ENCODE measurements at regions not wholly inside any gene's neighbourhood (a gene's known extent, or its start where the extent isn't known, plus 50 kb on each side); places are given as distances from the start of the nearest gene placed in this dataset.
A peak's percentile ranks its signal among the peaks of the same experiment; 100 is the strongest.

DNA sequence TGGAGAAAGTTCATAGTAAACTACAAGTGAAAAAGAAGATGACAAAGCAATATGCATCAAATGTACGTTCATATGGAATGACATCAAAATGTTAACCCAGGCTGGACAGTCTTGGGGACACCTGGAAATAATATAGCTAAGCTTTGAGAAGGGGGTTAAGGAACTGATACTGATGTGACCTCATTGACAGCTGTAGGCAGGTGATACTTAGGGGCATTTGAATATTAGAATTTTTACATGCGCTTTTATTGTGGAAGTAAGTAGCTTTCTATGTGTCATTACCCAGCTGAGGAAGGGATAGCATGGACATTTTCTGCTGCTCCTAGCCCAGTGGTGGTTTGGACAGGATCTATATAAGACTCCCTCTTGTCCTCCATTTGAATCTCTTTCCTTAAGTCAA, 299.7 kb downstream of the CWC27 start:
- no peak for DNase-seq

- no peak for DNase-seq
Measured at GRCh38 chr5:65070026-65070425, 301.3 kb downstream of the CWC27 start.

DNA sequence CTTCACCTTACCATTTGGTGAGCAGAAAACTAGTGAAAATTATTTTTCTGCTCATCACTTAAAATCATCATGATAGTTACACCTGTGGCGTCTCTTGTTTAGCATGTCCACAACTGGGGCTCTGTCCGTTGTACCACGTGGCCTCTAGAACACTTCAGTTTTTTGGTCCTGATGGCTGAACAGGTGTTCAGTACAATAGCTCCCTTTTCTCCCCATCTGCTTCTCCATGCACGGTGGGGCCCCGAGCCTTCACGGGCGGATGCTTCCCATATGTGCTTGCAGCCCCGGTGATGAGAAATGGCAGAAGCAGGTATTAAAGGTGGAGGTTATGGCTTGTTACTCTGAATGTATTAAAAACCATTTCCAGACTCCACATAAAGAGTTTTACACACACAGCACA, 304.1 kb downstream of the CWC27 start:
- DNase-seq: no peak

DNA sequence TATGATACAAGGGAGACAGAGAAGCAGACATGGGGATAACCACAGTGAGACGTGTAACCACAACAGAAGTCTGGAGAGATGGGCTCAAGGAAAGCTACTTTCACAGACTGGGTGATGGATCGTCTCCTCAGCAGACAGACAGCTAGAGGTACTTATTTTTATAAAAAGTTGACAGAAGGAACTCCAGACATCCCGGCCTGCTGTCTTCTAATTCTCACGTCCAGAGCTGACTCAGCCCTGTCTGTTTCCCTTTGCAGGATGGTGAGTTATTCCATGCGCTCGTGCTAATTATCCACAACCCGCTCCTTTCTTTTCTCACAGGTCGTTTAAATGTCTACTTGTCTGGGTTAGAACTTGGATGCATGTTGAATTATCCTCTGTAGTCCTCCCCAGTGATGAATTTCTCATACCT, 304.5 kb downstream of the CWC27 start:
- no peak for DNase-seq

DNA sequence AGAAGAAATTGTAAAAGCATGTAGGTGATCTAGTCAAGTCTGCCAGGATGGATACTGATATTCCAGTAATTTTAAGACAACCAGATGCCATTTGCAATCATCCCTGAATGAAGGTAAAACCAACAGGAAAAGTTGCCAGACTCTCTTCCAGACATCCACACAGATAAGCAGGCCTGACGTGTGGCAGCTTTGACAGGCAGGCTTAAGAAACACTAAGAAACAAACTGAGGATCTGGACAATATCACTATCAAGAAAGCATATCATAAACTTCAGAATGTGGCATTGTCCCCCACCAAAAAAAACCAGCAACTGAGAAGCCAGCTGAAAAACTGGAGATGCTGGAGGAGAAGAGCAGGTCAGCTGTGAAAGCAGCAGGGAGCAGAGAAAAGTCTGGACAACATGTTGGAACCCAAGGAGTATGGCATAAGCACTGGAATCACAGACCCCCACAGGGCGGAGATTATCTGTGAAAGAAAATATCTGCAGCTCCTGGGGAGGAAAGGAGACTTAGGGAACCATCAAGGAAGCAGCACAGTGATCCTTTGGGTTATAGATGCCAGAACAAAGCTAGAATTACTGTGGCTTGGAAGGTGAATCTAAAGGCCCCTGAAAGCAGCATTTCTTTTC, 307.0 kb downstream of the CWC27 start:
- no peak for DNase-seq

GRCh38 chr5:65076251-65076869, 307.6 kb downstream of the CWC27 start:
- peak; percentile 54 to 68 for DNase-seq

DNA sequence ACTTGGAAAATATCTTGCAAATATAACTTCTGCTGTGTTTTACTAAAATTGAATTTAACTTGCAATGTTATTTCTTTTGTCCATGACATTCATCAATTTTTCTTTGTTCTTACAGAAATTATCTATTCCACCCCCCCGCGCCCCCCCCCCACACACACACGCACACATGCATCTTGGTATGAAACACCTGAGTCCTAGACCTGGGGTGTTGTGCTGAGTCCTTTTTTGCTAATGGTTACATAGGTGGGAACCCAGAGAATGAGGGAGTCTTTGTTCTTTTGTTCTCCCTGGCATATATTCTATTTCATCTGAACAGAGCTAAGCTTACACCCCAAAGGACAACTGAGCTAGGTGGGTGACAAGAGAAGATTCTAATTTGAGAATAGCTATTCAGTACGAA, 308.9 kb downstream of the CWC27 start:
- DNase-seq: no peak

- no peak for DNase-seq
Measured at GRCh38 chr5:65078331-65078730, 309.6 kb downstream of the CWC27 start.

GRCh38 chr5:65081071-65081470, 312.3 kb downstream of the CWC27 start:
- no peak for DNase-seq

DNA sequence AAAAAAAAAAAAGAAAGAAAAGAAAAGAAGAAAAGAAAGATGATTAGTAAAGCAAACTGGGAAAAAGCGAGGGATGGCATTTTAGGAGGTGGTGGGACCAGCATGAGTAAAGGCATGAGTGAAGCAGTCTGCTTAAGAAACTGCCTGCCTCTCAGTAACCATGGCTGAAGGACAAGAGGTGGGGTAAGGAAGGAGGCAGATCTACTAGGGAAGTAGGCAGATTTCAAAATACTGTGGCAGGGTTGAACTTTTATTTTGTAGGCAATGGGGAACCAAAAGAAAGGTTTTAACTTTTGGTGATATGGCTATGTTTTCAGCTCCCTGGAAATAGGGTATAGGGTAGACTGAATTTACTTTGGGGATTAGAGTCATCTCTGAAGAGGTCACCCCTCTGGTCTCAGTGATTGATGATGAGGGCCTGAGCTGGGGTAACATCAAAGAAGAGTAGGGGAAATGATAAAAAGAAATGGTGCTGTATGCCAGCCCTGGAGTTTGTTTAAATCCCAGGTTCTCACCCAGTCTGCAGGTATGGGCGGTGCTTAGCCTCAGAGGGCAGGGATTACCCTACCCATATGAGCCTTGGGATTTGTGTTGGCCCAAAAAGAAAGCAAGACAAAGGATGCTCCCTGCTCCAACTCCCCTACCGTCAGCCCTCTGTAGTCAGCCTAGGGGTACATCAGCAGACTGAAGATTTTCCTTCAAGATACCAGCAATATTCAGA, 316.2 kb downstream of the CWC27 start:
- DNase-seq: no peak

DNA sequence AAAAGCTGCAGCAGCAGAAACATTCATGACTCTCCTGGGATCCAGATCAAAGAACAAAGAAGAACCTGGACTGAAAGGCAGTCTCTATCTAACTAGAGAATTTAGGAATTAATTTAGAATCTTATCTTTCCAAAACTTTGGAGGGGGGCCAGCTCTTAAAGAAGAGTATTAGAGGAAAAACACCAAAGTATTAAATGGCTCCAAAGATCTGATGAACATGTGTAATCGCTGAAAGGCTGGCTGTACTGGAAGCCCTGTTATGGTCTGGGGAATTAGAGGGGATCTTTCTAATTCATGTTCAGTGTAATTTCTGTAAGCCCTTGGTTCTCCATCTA, 316.8 kb downstream of the CWC27 start:
- DNase-seq: no peak

DNA sequence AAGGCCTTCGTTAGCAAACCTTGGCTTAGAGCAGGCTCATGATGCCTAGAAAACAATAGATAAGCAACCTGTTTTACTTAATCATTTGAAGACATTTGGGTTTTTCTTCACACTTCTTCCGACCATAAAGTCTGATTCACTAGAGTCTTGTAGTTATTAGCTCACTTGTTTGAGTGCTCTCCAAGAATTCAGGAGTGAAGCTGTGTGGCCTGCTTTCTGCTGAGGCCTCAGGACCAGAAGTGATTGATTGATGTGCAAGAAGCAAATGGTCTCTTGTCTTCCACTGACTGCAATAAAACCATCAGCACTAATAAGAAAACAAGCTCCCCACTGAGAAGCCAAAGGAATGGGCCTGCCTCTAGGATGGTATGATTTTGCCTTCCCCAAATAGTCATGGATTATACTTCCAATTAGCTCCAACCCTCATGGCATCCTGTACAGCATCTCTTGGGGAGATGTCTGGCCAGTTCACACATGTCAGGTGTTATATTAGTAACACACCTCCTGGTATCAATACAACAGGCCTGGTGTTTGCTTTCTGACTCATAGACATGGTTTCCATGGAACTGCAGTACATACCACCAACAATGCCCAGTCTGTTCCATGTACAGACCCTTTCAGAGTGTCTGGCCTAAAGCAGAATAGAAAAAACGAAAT, 317.6 kb downstream of the CWC27 start:
- no peak for DNase-seq

DNA sequence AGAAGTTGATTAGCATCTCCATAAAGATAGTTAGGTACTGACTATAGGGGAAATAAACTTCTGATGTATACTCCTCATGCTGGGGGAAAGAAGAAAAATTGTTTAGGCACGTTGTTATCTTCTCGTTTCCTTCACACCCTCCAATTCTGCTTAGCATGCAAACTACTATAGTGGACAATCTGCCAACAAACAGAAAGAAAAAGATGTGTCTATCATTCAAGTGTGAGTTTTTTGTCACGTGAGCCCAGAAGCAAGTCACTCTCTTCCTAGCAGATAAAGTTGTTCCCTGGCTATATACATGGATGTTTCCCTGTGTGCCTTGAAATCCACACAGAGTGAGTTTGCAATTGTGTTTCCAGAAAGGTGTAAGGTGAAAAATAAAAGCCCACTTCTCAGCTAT, 318.4 kb downstream of the CWC27 start:
- no peak for DNase-seq

DNA sequence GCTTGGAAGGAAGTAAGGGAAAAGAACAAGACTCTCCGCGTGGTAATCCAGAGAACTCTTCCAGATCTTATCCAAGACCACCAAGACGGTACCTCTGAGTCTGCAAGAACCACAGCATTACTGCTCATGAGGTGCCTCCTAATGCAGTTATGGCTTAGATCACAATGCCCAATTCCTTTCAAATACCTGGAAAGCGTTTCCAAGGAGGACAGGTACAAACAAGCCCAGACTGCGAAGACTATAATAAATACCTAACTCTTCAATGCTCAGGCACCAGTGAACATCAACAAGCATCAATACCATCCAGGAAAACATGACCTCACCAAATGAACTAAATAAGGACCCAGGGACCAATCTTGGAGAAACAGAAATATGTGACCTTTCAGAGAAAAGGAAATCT, 325.5 kb downstream of the CWC27 start:
- no peak for DNase-seq

GRCh38 chr5:65098393-65098792, 329.7 kb downstream of the CWC27 start:
- DNase-seq: no peak

All from CD4-positive, alpha-beta T cell treated with Interleukin-4 for 1 hour (primary cell).